ENCODE measurements at regions not wholly inside any gene's neighbourhood (a gene's known extent, or its start where the extent isn't known, plus 50 kb on each side); places are given as distances from the start of the nearest gene placed in this dataset.

GRCh38 chr11:92791886-92792285 lies 177.6 kb upstream of the MTNR1B start:
- no peak overlapping the region for H3K27ac Mint-ChIP-seq
- no peaks in the 10 kb centered on the region for H3K27me3 Mint-ChIP-seq
- no peak for DNase-seq
- no peak overlapping the region for H3K4me3 Mint-ChIP-seq
- no peaks in the 10 kb centered on the region for H3K9me3 Mint-ChIP-seq
- CTCF ChIA-PET: no interaction called here
- H3K4me1 Mint-ChIP-seq: no peaks in the 10 kb centered on the region
- no peaks in the 10 kb centered on the region for H3K36me3 Mint-ChIP-seq

GRCh38 chr11:92793189-92793588 lies 176.3 kb upstream of the MTNR1B start:
- H3K27me3 Mint-ChIP-seq: no peaks in the 10 kb centered on the region
- no peak for DNase-seq
- H3K36me3 Mint-ChIP-seq: no peaks in the 10 kb centered on the region
- H3K4me3 Mint-ChIP-seq: no peak overlapping the region
- H3K9me3 Mint-ChIP-seq: no peaks in the 10 kb centered on the region
- H3K27ac Mint-ChIP-seq: no peak overlapping the region
- H3K4me1 Mint-ChIP-seq: no peaks in the 10 kb centered on the region
- CTCF ChIA-PET: no interaction called here

GRCh38 chr11:92794783-92795182 lies 174.7 kb upstream of the MTNR1B start:
- CTCF ChIA-PET: no interaction called here
- H3K9me3 Mint-ChIP-seq: peaks cover 2% of the 10 kb centered on the region
- no peaks in the 10 kb centered on the region for H3K36me3 Mint-ChIP-seq
- DNase-seq: no peak
- no peak overlapping the region for H3K27ac Mint-ChIP-seq
- no peaks in the 10 kb centered on the region for H3K27me3 Mint-ChIP-seq
- H3K4me3 Mint-ChIP-seq: no peak overlapping the region
- H3K4me1 Mint-ChIP-seq: no peaks in the 10 kb centered on the region

- Mint-ChIP-seq H3K4me3 (no peak overlapping the region), H3K4me1 (no peaks in the 10 kb centered on the region), H3K27ac (no peak overlapping the region), H3K27me3 (no peaks in the 10 kb centered on the region), H3K9me3 (peaks cover 5% of the 10 kb centered on the region), H3K36me3 (no peaks in the 10 kb centered on the region)
- CTCF ChIA-PET: no interaction called here
- no peak for DNase-seq
These were observed 172.7 kb upstream of the MTNR1B start for GRCh38 chr11:92796744-92797143.

- Mint-ChIP-seq H3K27me3 (no peaks in the 10 kb centered on the region), H3K27ac (no peak overlapping the region), H3K36me3 (no peaks in the 10 kb centered on the region), H3K9me3 (peaks cover 5% of the 10 kb centered on the region), H3K4me3 (no peak overlapping the region), H3K4me1 (no peaks in the 10 kb centered on the region)
- CTCF ChIA-PET: no interaction called here
- DNase-seq: no peak
These were observed 171.6 kb upstream of the MTNR1B start for GRCh38 chr11:92797874-92798273.

- H3K27me3 Mint-ChIP-seq: no peaks in the 10 kb centered on the region
- H3K4me1 Mint-ChIP-seq: no peaks in the 10 kb centered on the region
- no peak overlapping the region for H3K4me3 Mint-ChIP-seq
- H3K27ac Mint-ChIP-seq: no peak overlapping the region
- peaks cover 5% of the 10 kb centered on the region for H3K9me3 Mint-ChIP-seq
- no peaks in the 10 kb centered on the region for H3K36me3 Mint-ChIP-seq
- no peak for DNase-seq
- CTCF ChIA-PET: no interaction called here
These were observed 167.8 kb upstream of the MTNR1B start for GRCh38 chr11:92801685-92802084.

GRCh38 chr11:92802644-92803043 lies 166.8 kb upstream of the MTNR1B start:
- Mint-ChIP-seq H3K27me3 (no peaks in the 10 kb centered on the region), H3K36me3 (no peaks in the 10 kb centered on the region)

GRCh38 chr11:92803391-92803790 lies 166.1 kb upstream of the MTNR1B start:
- H3K27ac Mint-ChIP-seq: no peak overlapping the region
- CTCF ChIA-PET: no interaction called here
- no peaks in the 10 kb centered on the region for H3K36me3 Mint-ChIP-seq
- no peak for DNase-seq
- H3K4me1 Mint-ChIP-seq: no peaks in the 10 kb centered on the region
- H3K9me3 Mint-ChIP-seq: peaks cover 5% of the 10 kb centered on the region
- no peaks in the 10 kb centered on the region for H3K27me3 Mint-ChIP-seq
- H3K4me3 Mint-ChIP-seq: no peak overlapping the region

More at GRCh38 chr11:92802644-92803043, 166.8 kb upstream of the MTNR1B start:
- H3K4me3 Mint-ChIP-seq: no peak overlapping the region
- H3K4me1 Mint-ChIP-seq: no peaks in the 10 kb centered on the region
- CTCF ChIA-PET: no interaction called here
- H3K9me3 Mint-ChIP-seq: peaks cover 5% of the 10 kb centered on the region
- H3K27ac Mint-ChIP-seq: no peak overlapping the region
- DNase-seq: no peak

GRCh38 chr11:92804388-92804966 lies 165.0 kb upstream of the MTNR1B start:
- no peak overlapping the region for H3K4me3 Mint-ChIP-seq
- H3K4me1 Mint-ChIP-seq: no peaks in the 10 kb centered on the region
- H3K27me3 Mint-ChIP-seq: no peaks in the 10 kb centered on the region
- peaks cover 5% of the 10 kb centered on the region for H3K9me3 Mint-ChIP-seq
- no peak overlapping the region for H3K27ac Mint-ChIP-seq
- DNase-seq: no peak
- H3K36me3 Mint-ChIP-seq: no peaks in the 10 kb centered on the region
- CTCF ChIA-PET: no interaction called here

GRCh38 chr11:92808022-92808421 lies 161.4 kb upstream of the MTNR1B start:
- CTCF ChIA-PET: no interaction called here
- Mint-ChIP-seq H3K36me3 (no peaks in the 10 kb centered on the region), H3K9me3 (no peaks in the 10 kb centered on the region), H3K4me3 (no peak overlapping the region), H3K27ac (no peak overlapping the region), H3K27me3 (no peaks in the 10 kb centered on the region), H3K4me1 (no peaks in the 10 kb centered on the region)
- no peak for DNase-seq

- no peak for DNase-seq
- H3K4me3 Mint-ChIP-seq: no peak overlapping the region
- no peak overlapping the region for H3K27ac Mint-ChIP-seq
- CTCF ChIA-PET: no interaction called here
- H3K36me3 Mint-ChIP-seq: no peaks in the 10 kb centered on the region
- H3K4me1 Mint-ChIP-seq: no peaks in the 10 kb centered on the region
- no peaks in the 10 kb centered on the region for H3K9me3 Mint-ChIP-seq
- no peaks in the 10 kb centered on the region for H3K27me3 Mint-ChIP-seq
These were observed 158.9 kb upstream of the MTNR1B start for GRCh38 chr11:92810423-92811064.

GRCh38 chr11:92811341-92811740 lies 158.1 kb upstream of the MTNR1B start:
- no peak for DNase-seq

GRCh38 chr11:92812841-92813240 lies 156.6 kb upstream of the MTNR1B start:
- no peak overlapping the region for H3K4me3 Mint-ChIP-seq
- peaks cover 3% of the 10 kb centered on the region for H3K27me3 Mint-ChIP-seq
- no peaks in the 10 kb centered on the region for H3K36me3 Mint-ChIP-seq
- H3K4me1 Mint-ChIP-seq: no peaks in the 10 kb centered on the region
- no peaks in the 10 kb centered on the region for H3K9me3 Mint-ChIP-seq
- H3K27ac Mint-ChIP-seq: no peak overlapping the region
- DNase-seq: no peak
- CTCF ChIA-PET: interaction anchor here (1.0 kb wide), 1 partner anchor 31 kb away, joined by 3 read pairs; no protein-coding TSS in a partner anchor

More at GRCh38 chr11:92811341-92811740, 158.1 kb upstream of the MTNR1B start:
- no peaks in the 10 kb centered on the region for H3K27me3 Mint-ChIP-seq
- H3K4me1 Mint-ChIP-seq: no peaks in the 10 kb centered on the region
- no peak overlapping the region for H3K4me3 Mint-ChIP-seq
- H3K9me3 Mint-ChIP-seq: no peaks in the 10 kb centered on the region
- H3K27ac Mint-ChIP-seq: no peak overlapping the region
- CTCF ChIA-PET: no interaction called here
- no peaks in the 10 kb centered on the region for H3K36me3 Mint-ChIP-seq

- Mint-ChIP-seq H3K9me3 (no peaks in the 10 kb centered on the region), H3K27ac (no peak overlapping the region), H3K27me3 (peaks cover 3% of the 10 kb centered on the region), H3K36me3 (no peaks in the 10 kb centered on the region), H3K4me1 (no peaks in the 10 kb centered on the region), H3K4me3 (no peak overlapping the region)
- CTCF ChIA-PET: no interaction called here
- DNase-seq: no peak
These were observed 149.6 kb upstream of the MTNR1B start for GRCh38 chr11:92819830-92820229.

GRCh38 chr11:92820860-92821259 lies 148.6 kb upstream of the MTNR1B start:
- H3K9me3 Mint-ChIP-seq: no peaks in the 10 kb centered on the region
- CTCF ChIA-PET: no interaction called here
- no peak for DNase-seq
- H3K36me3 Mint-ChIP-seq: no peaks in the 10 kb centered on the region
- H3K27ac Mint-ChIP-seq: no peak overlapping the region
- peaks cover 3% of the 10 kb centered on the region for H3K27me3 Mint-ChIP-seq
- no peak overlapping the region for H3K4me3 Mint-ChIP-seq
- H3K4me1 Mint-ChIP-seq: no peaks in the 10 kb centered on the region
